Activated T-cell treated with anti-CD3 and anti-CD28 coated beads, Interleukin-2, amount 50 U/mL, for 4 hours (primary cell): ENCODE measurements at regions not wholly inside any gene's neighbourhood (a gene's known extent, or its start where the extent isn't known, plus 50 kb on each side); places are given as distances from the start of the nearest gene placed in this dataset.

Source experiments
- ATAC-seq, 2 donors: fragments of 200-7000 bp; cut with Tn5 transposase; one replicate each; pipeline ENCODE4 v1.10.0; 2021
- DNase-seq: peaks from one replicate; pipeline ENCODE4 v3.0.0-alpha.2; 2020
- H3K27me3 Mint-ChIP-seq: one replicate; pipeline ENCODE4 v1.8.0; 2021; ENCODE audit warnings: low read depth, mixed read lengths
- H3K36me3 Mint-ChIP-seq: one replicate; pipeline ENCODE4 v1.8.0; 2022; ENCODE audit warnings: mixed read lengths; ENCODE audit not compliant: insufficient read depth
- H3K4me1 Mint-ChIP-seq: one replicate; pipeline ENCODE4 v1.8.0; 2021; ENCODE audit warnings: low read depth, mixed read lengths
- H3K4me3 Mint-ChIP-seq: one replicate; pipeline ENCODE4 v1.8.0; 2021; ENCODE audit warnings: mild to moderate bottlenecking, moderate library complexity, mixed read lengths
- H3K9me3 Mint-ChIP-seq: one replicate; pipeline ENCODE4 v1.8.0; 2021; ENCODE audit warnings: mixed read lengths

DNA sequence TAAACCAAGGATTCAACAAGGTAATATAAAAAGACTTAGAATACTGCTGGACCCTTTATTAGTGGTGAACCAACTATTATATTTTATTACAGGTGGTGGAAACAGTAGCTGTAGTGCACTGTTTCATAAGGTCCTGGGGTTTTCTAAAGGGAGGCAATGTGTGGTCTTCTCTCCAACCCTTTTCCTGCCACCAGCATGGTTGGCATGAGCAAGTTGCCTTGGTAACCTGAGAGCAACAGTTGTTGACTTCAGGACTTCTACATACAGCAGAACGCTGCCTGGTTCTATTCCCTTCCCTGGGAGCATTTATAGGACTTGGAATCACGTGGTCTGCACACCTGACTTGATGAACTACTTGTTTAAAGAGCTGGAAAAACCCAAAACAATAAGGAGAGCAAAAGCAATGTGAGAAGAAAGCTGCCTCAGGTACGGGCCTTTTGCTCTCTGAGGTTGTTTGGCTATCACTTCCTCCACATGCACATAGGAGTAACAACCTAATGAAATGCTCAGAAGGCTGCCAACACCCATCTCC is 81.1 kb upstream of the RAI14 start:
- no peaks in the 10 kb centered on the region for H3K36me3 Mint-ChIP-seq
- H3K9me3 Mint-ChIP-seq, result no peaks in the 10 kb centered on the region
- H3K27me3 Mint-ChIP-seq, result no peaks in the 10 kb centered on the region
- no peak overlapping the region for H3K4me3 Mint-ChIP-seq
- no peaks in the 10 kb centered on the region for H3K4me1 Mint-ChIP-seq
- DNase-seq (no peak), ATAC-seq (no peak)

DNA sequence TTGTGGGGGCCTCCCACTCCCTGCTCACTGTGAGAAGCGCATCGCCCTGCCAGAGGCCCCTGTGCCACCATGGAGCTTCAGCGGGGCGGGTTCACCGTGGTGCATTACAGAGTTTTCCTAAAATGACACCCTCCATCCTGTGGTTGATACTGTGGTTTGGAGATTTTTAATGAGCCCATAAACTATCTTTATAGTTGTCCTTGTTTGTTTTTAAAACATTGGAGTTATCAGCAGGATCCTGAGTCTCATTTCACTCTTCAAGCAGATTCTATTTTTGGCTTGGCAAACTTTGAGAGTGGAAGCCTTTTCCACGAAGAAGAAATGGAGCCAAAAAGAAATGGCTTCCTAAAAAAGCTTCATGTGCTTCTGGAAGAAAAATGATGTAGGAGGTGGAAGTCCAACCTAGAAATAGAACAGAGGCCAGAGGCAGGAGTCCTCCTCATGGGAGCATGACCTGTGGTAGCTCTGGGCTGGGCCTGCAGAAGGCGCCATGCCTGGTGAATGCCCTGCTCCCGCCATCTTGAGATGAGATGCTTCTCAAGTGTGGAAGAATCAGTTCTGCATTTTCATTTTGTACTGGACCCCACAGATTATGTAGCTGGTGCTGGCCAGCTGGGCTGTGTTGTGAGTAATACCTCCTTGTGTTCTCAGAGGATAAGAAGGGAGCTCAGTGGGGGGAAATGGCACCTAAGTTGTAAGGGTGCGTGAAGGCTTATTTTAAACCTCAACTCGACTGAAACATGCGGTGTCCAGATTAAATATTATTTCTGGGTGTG is 79.0 kb upstream of the RAI14 start:
- H3K4me3 Mint-ChIP-seq, result no peak overlapping the region
- ATAC-seq (no peak), DNase-seq (no peak)
- H3K36me3 Mint-ChIP-seq, result no peaks in the 10 kb centered on the region
- H3K9me3 Mint-ChIP-seq, result no peaks in the 10 kb centered on the region
- H3K4me1 Mint-ChIP-seq, result no peaks in the 10 kb centered on the region
- H3K27me3 Mint-ChIP-seq, result peaks cover 10% of the 10 kb centered on the region

GRCh38 chr5:34578962-34579361 is 77.2 kb upstream of the RAI14 start:
- peaks cover 15% of the 10 kb centered on the region for H3K27me3 Mint-ChIP-seq
- H3K36me3 Mint-ChIP-seq, result no peaks in the 10 kb centered on the region
- no peaks in the 10 kb centered on the region for H3K4me1 Mint-ChIP-seq
- DNase-seq, result no peak
- no peak for ATAC-seq
- no peak overlapping the region for H3K4me3 Mint-ChIP-seq
- no peaks in the 10 kb centered on the region for H3K9me3 Mint-ChIP-seq

GRCh38 chr5:34580983-34581382 is 75.1 kb upstream of the RAI14 start:
- no peaks in the 10 kb centered on the region for H3K36me3 Mint-ChIP-seq
- H3K4me1 Mint-ChIP-seq, result no peaks in the 10 kb centered on the region
- ATAC-seq, result no peak
- no peaks in the 10 kb centered on the region for H3K9me3 Mint-ChIP-seq
- H3K4me3 Mint-ChIP-seq, result no peak overlapping the region
- peaks cover 19% of the 10 kb centered on the region for H3K27me3 Mint-ChIP-seq
- no peak for DNase-seq

- no peak for ATAC-seq
- no peak overlapping the region for H3K4me3 Mint-ChIP-seq
Measured at GRCh38 chr5:34582371-34582770, 73.8 kb upstream of the RAI14 start.

GRCh38 chr5:34583167-34583566 is 73.0 kb upstream of the RAI14 start:
- H3K4me3 Mint-ChIP-seq, result no peak overlapping the region
- peaks cover 19% of the 10 kb centered on the region for H3K27me3 Mint-ChIP-seq
- ATAC-seq (no peak), DNase-seq (no peak)
- H3K4me1 Mint-ChIP-seq, result no peaks in the 10 kb centered on the region
- no peaks in the 10 kb centered on the region for H3K36me3 Mint-ChIP-seq
- H3K9me3 Mint-ChIP-seq, result no peaks in the 10 kb centered on the region

More at GRCh38 chr5:34582371-34582770, 73.8 kb upstream of the RAI14 start:
- Mint-ChIP-seq H3K36me3 (no peaks in the 10 kb centered on the region), H3K27me3 (peaks cover 19% of the 10 kb centered on the region), H3K9me3 (no peaks in the 10 kb centered on the region), H3K4me1 (no peaks in the 10 kb centered on the region)
- no peak for DNase-seq

DNA sequence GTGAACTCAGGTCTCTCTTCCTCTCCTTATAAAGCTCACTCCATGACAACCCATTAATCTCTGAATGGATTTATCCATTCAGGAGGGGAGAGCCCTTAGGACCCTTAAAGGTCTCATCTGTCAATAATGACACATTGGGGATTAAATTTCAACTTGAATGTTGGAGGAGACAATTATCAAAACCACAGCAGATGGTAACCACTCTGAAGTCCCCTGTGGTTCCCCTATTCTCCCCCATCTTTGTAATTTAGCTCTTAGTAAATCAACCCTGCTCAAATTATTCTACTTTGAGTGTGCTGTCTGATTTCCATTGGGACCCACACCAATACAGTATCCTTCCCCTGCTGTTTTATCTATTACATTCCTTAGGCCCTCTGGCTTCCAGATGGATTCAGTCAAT is 72.0 kb upstream of the RAI14 start:
- Mint-ChIP-seq H3K4me3 (no peak overlapping the region), H3K9me3 (no peaks in the 10 kb centered on the region), H3K4me1 (no peaks in the 10 kb centered on the region), H3K36me3 (no peaks in the 10 kb centered on the region), H3K27me3 (peaks cover 19% of the 10 kb centered on the region)
- ATAC-seq, result no peak
- no peak for DNase-seq

- peaks cover 19% of the 10 kb centered on the region for H3K27me3 Mint-ChIP-seq
- no peaks in the 10 kb centered on the region for H3K4me1 Mint-ChIP-seq
- ATAC-seq (no peak), DNase-seq (no peak)
- H3K4me3 Mint-ChIP-seq, result no peak overlapping the region
- no peaks in the 10 kb centered on the region for H3K36me3 Mint-ChIP-seq
- no peaks in the 10 kb centered on the region for H3K9me3 Mint-ChIP-seq
Measured at GRCh38 chr5:34585601-34586104, 70.5 kb upstream of the RAI14 start.

- Mint-ChIP-seq H3K36me3 (no peaks in the 10 kb centered on the region), H3K4me3 (no peak overlapping the region), H3K9me3 (no peaks in the 10 kb centered on the region), H3K4me1 (no peaks in the 10 kb centered on the region), H3K27me3 (peaks cover 14% of the 10 kb centered on the region)
- ATAC-seq (peak in 1 of 2 donors; percentile 18), DNase-seq (no peak)
Measured at GRCh38 chr5:34586117-34586885, 69.8 kb upstream of the RAI14 start.

- peaks cover 15% of the 10 kb centered on the region for H3K27me3 Mint-ChIP-seq
- no peaks in the 10 kb centered on the region for H3K36me3 Mint-ChIP-seq
- DNase-seq (no peak), ATAC-seq (peak in 1 of 2 donors; percentile 25)
- H3K9me3 Mint-ChIP-seq, result no peaks in the 10 kb centered on the region
- H3K4me3 Mint-ChIP-seq, result no peak overlapping the region
- H3K4me1 Mint-ChIP-seq, result no peaks in the 10 kb centered on the region
Measured at GRCh38 chr5:34587355-34588241, 68.5 kb upstream of the RAI14 start.

DNA sequence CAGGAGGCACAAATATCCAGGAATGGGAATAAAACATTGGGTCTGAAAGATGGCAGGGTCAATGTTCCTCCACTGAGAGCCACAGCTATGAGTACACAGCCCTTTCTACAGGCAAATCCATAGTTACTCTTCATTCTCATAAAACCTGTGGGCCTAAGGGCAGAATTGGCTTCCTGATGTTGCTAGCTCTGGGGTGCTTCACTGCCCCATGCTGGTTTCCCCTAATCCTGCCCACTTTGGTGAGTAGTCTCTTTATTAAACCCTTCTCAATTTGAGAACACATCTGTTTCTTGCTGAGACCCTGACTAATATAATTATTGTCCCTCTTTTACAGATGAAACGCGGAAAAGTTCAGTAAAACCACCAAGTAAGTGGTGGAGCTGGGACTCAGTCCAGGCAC is 66.3 kb upstream of the RAI14 start:
- Mint-ChIP-seq H3K4me3 (no peak overlapping the region), H3K9me3 (no peaks in the 10 kb centered on the region), H3K36me3 (no peaks in the 10 kb centered on the region), H3K4me1 (no peaks in the 10 kb centered on the region), H3K27me3 (peaks cover 15% of the 10 kb centered on the region)
- DNase-seq (no peak), ATAC-seq (peak in 1 of 2 donors; percentile 13)

DNA sequence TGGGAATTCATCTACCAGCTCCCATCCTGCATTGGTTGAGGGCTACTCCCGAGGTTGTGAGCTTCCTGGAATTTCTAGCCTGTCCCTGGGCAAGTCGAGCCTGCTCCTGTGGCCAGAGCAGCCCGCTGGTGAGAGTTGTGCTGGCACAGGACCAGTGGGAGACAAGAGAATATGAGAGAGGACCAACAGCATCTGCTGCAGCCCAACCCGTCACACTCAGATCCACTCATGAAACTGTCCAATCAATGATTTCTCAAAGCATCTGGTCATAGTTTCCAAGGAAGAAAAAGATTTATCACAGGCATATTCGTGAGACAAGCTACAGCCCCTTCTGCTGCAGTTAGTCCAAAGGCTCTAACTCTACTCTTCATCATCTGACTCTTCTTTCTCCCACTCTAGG is 64.4 kb upstream of the RAI14 start:
- H3K9me3 Mint-ChIP-seq, result no peaks in the 10 kb centered on the region
- peaks cover 10% of the 10 kb centered on the region for H3K27me3 Mint-ChIP-seq
- DNase-seq (no peak), ATAC-seq (peak in 1 of 2 donors; percentile 10)
- no peak overlapping the region for H3K4me3 Mint-ChIP-seq
- no peaks in the 10 kb centered on the region for H3K4me1 Mint-ChIP-seq
- H3K36me3 Mint-ChIP-seq, result no peaks in the 10 kb centered on the region

- Mint-ChIP-seq H3K36me3 (no peaks in the 10 kb centered on the region), H3K9me3 (no peaks in the 10 kb centered on the region), H3K4me3 (no peak overlapping the region), H3K4me1 (no peaks in the 10 kb centered on the region), H3K27me3 (peaks cover under 1% of the 10 kb centered on the region)
- no peak for ATAC-seq
- no peak for DNase-seq
Measured at GRCh38 chr5:34597034-34598027, 58.8 kb upstream of the RAI14 start.
